ENCODE measurements at regions not wholly inside any gene's neighbourhood (a gene's known extent, or its start where the extent isn't known, plus 50 kb on each side); places are given as distances from the start of the nearest gene placed in this dataset.

DNA sequence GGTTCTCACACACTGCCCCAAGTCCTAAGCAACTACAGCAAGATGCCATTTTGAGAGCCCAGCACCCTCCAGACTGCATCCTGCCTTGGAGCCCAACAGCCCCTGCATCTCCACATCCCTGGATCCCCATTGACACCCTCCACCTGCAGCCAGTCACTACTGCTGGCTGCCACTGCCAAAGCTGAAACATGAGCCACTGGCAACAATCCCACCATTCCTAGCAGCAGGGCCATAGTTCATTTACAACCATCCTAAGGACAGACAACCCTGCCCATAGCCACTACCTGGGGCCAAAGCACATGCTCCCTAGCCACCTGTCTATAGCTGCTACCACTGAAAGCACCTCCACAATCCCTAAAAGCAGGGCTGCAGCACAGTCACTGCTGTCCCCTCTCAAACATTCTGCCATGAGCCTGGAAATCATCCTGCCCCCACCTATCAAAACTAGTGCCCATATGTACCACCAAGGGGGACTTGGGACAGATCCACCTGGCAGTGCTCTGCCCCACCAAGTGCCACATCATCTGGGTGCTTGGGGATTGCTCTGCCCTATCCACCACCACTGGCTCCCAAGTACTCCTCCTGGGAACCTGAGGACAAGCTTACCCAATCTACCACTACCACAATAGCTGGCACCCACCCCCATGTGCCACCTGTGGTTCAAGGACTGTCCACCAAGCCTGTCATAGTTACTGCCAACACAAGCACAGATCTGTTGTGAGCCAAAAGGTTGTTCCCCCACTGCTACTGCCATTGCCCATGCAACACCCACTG is 138.8 kb upstream of the SOX6 start:
- TF ChIP-seq, protein P1, sequence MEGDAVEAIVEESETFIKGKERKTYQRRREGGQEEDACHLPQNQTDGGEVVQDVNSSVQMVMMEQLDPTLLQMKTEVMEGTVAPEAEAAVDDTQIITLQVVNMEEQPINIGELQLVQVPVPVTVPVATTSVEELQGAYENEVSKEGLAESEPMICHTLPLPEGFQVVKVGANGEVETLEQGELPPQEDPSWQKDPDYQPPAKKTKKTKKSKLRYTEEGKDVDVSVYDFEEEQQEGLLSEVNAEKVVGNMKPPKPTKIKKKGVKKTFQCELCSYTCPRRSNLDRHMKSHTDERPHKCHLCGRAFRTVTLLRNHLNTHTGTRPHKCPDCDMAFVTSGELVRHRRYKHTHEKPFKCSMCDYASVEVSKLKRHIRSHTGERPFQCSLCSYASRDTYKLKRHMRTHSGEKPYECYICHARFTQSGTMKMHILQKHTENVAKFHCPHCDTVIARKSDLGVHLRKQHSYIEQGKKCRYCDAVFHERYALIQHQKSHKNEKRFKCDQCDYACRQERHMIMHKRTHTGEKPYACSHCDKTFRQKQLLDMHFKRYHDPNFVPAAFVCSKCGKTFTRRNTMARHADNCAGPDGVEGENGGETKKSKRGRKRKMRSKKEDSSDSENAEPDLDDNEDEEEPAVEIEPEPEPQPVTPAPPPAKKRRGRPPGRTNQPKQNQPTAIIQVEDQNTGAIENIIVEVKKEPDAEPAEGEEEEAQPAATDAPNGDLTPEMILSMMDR (IDR thresholded peaks at IDR 0.05): no peak
- no peak for TF ChIP-seq TCF7L2 (IDR thresholded peaks at IDR 0.05; ENCODE audit: low read depth, low read length)
